Panc1 (cell line): ENCODE measurements at regions not wholly inside any gene's neighbourhood (a gene's known extent, or its start where the extent isn't known, plus 50 kb on each side); places are given as distances from the start of the nearest gene placed in this dataset.

Source experiments
- ATAC-seq: fragments of 200-7000 bp; cut with Tn5 transposase; 2 replicates; pipeline ENCODE4 v1.9.1; 2020; ENCODE audit warnings: mild to moderate bottlenecking, moderate library complexity
- BruUV-seq: library from RNA; stranded (reverse); fragments of 400-500 nt; replicated peaks from 2 replicates; lab custom pipeline; 2021; lab: Mats Ljungman, UMichigan
- CTCF ChIA-PET: fragments of 300-600 bp; sonication (Branson Sonifier 250); formaldehyde crosslinking; loops from one replicate; lab custom pipeline; 2022; ENCODE audit warnings: antibody characterized with exemption; lab: Charles Lee
- POLR2A ChIA-PET: fragments of 300-600 bp; sonication (Branson Sonifier 250); formaldehyde crosslinking; loops from one replicate; lab custom pipeline; 2022; ENCODE audit warnings: antibody characterized with exemption; lab: Charles Lee
- DNase-seq: peaks from one replicate; pipeline ENCODE4 v3.0.0-alpha.2; 2010; ENCODE audit warnings: low read depth, low spot score
- H3K27ac ChIP-seq: 2 replicates; pipeline ENCODE4 v1.5.1; 2011; ENCODE audit warnings: mild to moderate bottlenecking, low read length, inconsistent platforms
- H3K27me3 ChIP-seq: fragments of 200-500 bp; sonication (Bioruptor generic); 2 replicates; pipeline ENCODE4 v1.6.0; 2014; ENCODE audit warnings: low read length, inconsistent platforms; ENCODE audit not compliant: control insufficient read depth, insufficient read depth
- H3K36me3 ChIP-seq: fragments of 200-500 bp; sonication (Bioruptor generic); 2 replicates; pipeline ENCODE4 v1.5.1; 2014; ENCODE audit warnings: inconsistent platforms, mild to moderate bottlenecking, low read length, moderate library complexity; ENCODE audit not compliant: control insufficient read depth, insufficient read depth
- H3K4me1 ChIP-seq: 2 replicates; pipeline ENCODE4 v1.5.1; 2011; ENCODE audit warnings: inconsistent platforms, mild to moderate bottlenecking, low read length, moderate library complexity; ENCODE audit not compliant: control insufficient read depth, insufficient read depth
- H3K4me3 ChIP-seq, 2 experiments: 2 replicates each; pipeline ENCODE4 v1.5.1; 2011 to 2012; ENCODE audit warnings: low read depth in 2 of 2, low read length in 2 of 2, mild to moderate bottlenecking in 2 of 2, inconsistent platforms in 1 of 2, moderate library complexity in 1 of 2
- H3K9me3 ChIP-seq: fragments of 200-500 bp; sonication (Bioruptor generic); 2 replicates; pipeline ENCODE4 v1.5.1; 2014; ENCODE audit warnings: low read depth, mild to moderate bottlenecking, inconsistent platforms, low read length, moderate library complexity; ENCODE audit not compliant: control insufficient read depth, insufficient read depth
- CTCF ChIP-seq: fragments of 450-650 bp; IDR thresholded peaks from 2 replicates; pipeline ENCODE4 v1.5.1; 2017; ENCODE audit warnings: mild to moderate bottlenecking
- POLR2AphosphoS5 ChIP-seq: IDR thresholded peaks from 2 replicates; pipeline ENCODE4 v1.6.1; 2012; ENCODE audit warnings: mild to moderate bottlenecking, low read depth, low read length, moderate library complexity
- REST ChIP-seq, 2 experiments: IDR thresholded peaks; 2 replicates each; pipeline ENCODE4 v1.6.1; 2011 to 2012; ENCODE audit warnings: low read depth in 2 of 2, control low read depth in 1 of 2, low read length in 1 of 2, mild to moderate bottlenecking in 1 of 2, moderate library complexity in 1 of 2; ENCODE audit not compliant: insufficient read depth in 1 of 2
- SIN3A ChIP-seq: IDR thresholded peaks from 2 replicates; pipeline ENCODE4 v1.6.1; 2012; ENCODE audit warnings: low read depth, mild to moderate bottlenecking, low read length, moderate library complexity, borderline replicate concordance; ENCODE audit not compliant: insufficient read depth
- TCF7L2 ChIP-seq: IDR thresholded peaks from 2 replicates; pipeline ENCODE4 v1.6.1; 2011; ENCODE audit warnings: mild to moderate bottlenecking, low read depth, low read length, inconsistent platforms
- in situ Hi-C: cut with HindIII; loops from 2 replicates; pipeline ENCODE4 v1.10.0; 2016; ENCODE audit warnings: low sequenced_read_pairs, low pct_unique_long_range_greater_than_20kb
- intact Hi-C: fragments of 100-400 bp; cut with micrococcal nuclease; formaldehyde crosslinking; loops from one replicate; pipeline ENCODE4 v1.10.0; 2022; ENCODE audit not compliant: unreplicated experiment

DNA sequence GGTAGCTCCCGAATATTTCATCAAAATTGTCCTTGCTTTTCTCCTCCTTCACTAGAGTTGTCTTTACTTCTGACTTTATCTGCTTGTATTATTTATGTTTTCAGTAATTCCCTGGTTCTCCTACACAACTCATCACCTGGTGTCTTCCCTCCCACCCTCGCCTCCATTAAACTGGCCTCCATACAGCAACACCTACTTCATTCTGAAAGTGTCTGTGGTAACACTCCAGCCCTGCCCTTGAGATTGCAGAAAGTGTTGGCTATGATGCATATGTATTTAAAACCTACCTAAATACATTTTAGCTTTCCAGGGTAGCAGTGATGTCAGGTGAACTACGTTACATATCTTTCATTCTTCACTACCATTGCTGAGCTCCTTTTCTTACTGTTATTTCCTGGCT is 833.3 kb upstream of the LRRN3 start:
- no peaks in the 10 kb centered on the region for H3K4me1 ChIP-seq
- ChIA-PET POLR2A (no interaction called here), CTCF (no interaction called here)
- in situ Hi-C loops (no loop called here), intact Hi-C loops (no loop called here)
- no TSS peak for BruUV-seq
- TF ChIP-seq POLR2AphosphoS5, result no peak
- TF ChIP-seq TCF7L2, result no peak
- no peak for TF ChIP-seq CTCF
- no peak for TF ChIP-seq SIN3A
- TF ChIP-seq REST (IDR thresholded peaks at IDR 0.05; ENCODE audit: insufficient read depth in 1 of 2, low read depth in 2 of 2, low read length in 1 of 2), result no peak
- no peaks in the 10 kb centered on the region for H3K9me3 ChIP-seq
- no peak for ATAC-seq
- DNase-seq, result no peak
- H3K27ac ChIP-seq, result no peak overlapping the region
- H3K36me3 ChIP-seq, result no peaks in the 10 kb centered on the region
- H3K27me3 ChIP-seq, result no peaks in the 10 kb centered on the region
- no peak overlapping the region for H3K4me3 ChIP-seq

DNA sequence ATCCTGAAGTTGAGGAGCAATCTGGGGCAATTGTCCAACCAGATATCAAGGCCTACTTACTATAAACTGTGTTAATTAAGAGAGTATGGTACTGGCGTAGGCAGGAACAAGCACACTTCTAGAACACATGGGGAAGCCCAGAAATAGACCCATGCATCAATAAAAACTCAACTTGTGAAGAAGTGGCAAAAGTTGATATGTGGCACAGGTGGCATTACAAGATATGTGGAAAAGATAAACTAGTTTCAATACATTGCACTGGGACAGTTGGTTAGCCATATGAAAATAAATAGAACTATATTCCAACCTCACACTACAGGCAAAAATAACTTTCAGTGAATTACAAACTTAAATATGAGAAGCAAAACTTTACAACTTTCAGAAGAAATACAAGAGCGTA is 828.7 kb upstream of the LRRN3 start:
- TF ChIP-seq TCF7L2, result no peak
- TF ChIP-seq SIN3A, result no peak
- no peak for TF ChIP-seq REST (IDR thresholded peaks at IDR 0.05; ENCODE audit: insufficient read depth in 1 of 2, low read depth in 2 of 2, low read length in 1 of 2)
- no peak for TF ChIP-seq POLR2AphosphoS5
- TF ChIP-seq CTCF, result no peak
- POLR2A ChIA-PET, result no interaction called here
- no peaks in the 10 kb centered on the region for H3K27me3 ChIP-seq
- H3K36me3 ChIP-seq, result no peaks in the 10 kb centered on the region
- H3K4me3 ChIP-seq, result no peak overlapping the region
- in situ Hi-C loops, result no loop called here
- no TSS peak for BruUV-seq
- H3K9me3 ChIP-seq, result no peaks in the 10 kb centered on the region
- ATAC-seq (no peak), DNase-seq (no peak)
- intact Hi-C loops, result no loop called here
- CTCF ChIA-PET, result no interaction called here
- H3K27ac ChIP-seq, result no peak overlapping the region
- H3K4me1 ChIP-seq, result no peaks in the 10 kb centered on the region
